Muscle of back (tissue), 3 donors: ENCODE measurements at regions not wholly inside any gene's neighbourhood (a gene's known extent, or its start where the extent isn't known, plus 50 kb on each side); places are given as distances from the start of the nearest gene placed in this dataset.
"Not testable (repeated sequence)": the region's sequence is repeated elsewhere in the genome, so short reads cannot be mapped to it uniquely, and the experiment has no call there.

Experiments used
- DNase-seq, 3 donors: peaks; one replicate each; pipeline versions ENCODE4 v3.0.0 to v3.0.0-alpha.2; 2013

- no peak for DNase-seq
Observed at GRCh38 chr5:131005963-131006684, 158.9 kb downstream of the HINT1 start.

GRCh38 chr5:131001507-131001906, 163.5 kb downstream of the HINT1 start:
- no peak for DNase-seq

GRCh38 chr5:131000289-131000688, 164.8 kb downstream of the HINT1 start:
- no peak for DNase-seq

GRCh38 chr5:130996720-130997119, 168.3 kb downstream of the HINT1 start:
- DNase-seq, result not testable (repeated sequence)

- DNase-seq, result no peak
Observed at GRCh38 chr5:130995851-130996250, 169.2 kb downstream of the HINT1 start.

GRCh38 chr5:130995254-130995515, 169.9 kb downstream of the HINT1 start:
- no peak for DNase-seq

GRCh38 chr5:130994496-130995253, 170.4 kb downstream of the HINT1 start:
- no peak for DNase-seq

GRCh38 chr5:130992621-130993020, 172.4 kb downstream of the HINT1 start:
- no peak for DNase-seq

GRCh38 chr5:130992095-130992494, 173.0 kb downstream of the HINT1 start:
- DNase-seq, result peak; percentile 35 to 86 (median 54)

- DNase-seq, result no peak
Observed at GRCh38 chr5:130985776-130986175, 179.3 kb downstream of the HINT1 start.

- no peak for DNase-seq
Observed at GRCh38 chr5:130981663-130982062, 183.4 kb downstream of the HINT1 start.

- peak in 1 of 3 donors; percentile 14 for DNase-seq
Observed at GRCh38 chr5:130978475-130978874, 186.6 kb downstream of the HINT1 start.

- no peak for DNase-seq
Observed at GRCh38 chr5:130976493-130976892, 188.6 kb downstream of the HINT1 start.

- DNase-seq, result no peak
Observed at GRCh38 chr5:130975847-130976246, 189.2 kb downstream of the HINT1 start.

- DNase-seq, result no peak
Observed at GRCh38 chr5:130975299-130975698, 189.8 kb downstream of the HINT1 start.

- DNase-seq, result no peak
Observed at GRCh38 chr5:130974021-130974683, 190.9 kb downstream of the HINT1 start.

- no peak for DNase-seq
Observed at GRCh38 chr5:130966990-130967525, 198.0 kb downstream of the HINT1 start.

GRCh38 chr5:130965920-130966319, 199.1 kb downstream of the HINT1 start:
- DNase-seq, result no peak

- DNase-seq, result no peak
Observed at GRCh38 chr5:130965360-130965759, 199.7 kb downstream of the HINT1 start.

- DNase-seq, result peak in 1 of 3 donors; percentile 13
Observed at GRCh38 chr5:130964231-130965202, 200.5 kb downstream of the HINT1 start.

GRCh38 chr5:130963798-130964197, 201.3 kb downstream of the HINT1 start:
- DNase-seq, result peak in 1 of 3 donors; percentile 5

- DNase-seq, result no peak
Observed at GRCh38 chr5:130957151-130957550, 207.9 kb downstream of the HINT1 start.
